ENCODE measurements at regions not wholly inside any gene's neighbourhood (a gene's known extent, or its start where the extent isn't known, plus 50 kb on each side); places are given as distances from the start of the nearest gene placed in this dataset.

- H3K4me2 ChIP-seq (ENCODE audit: low read length): no peak overlapping the region
- H3K79me2 ChIP-seq (ENCODE audit: insufficient read depth, low read length): no peaks in the 10 kb centered on the region
Measured at GRCh38 chr12:3958534-3958933, 85.3 kb upstream of the PARP11 start.

More at GRCh38 chr12:3958534-3958933, 85.3 kb upstream of the PARP11 start:
- DNase-seq (ENCODE audit: low read depth, low spot score): no peak
- Histone ChIP-seq H3K9ac (ENCODE audit: low read length) (no peak overlapping the region), H3K27ac (ENCODE audit: low read depth, low read length) (no peak overlapping the region), H3K27me3 (ENCODE audit: insufficient read depth, low read length) (peaks cover 34% of the 10 kb centered on the region), H3K36me3 (ENCODE audit: control insufficient read depth in 1 of 2, insufficient read depth in 2 of 2, low read length in 2 of 2) (no peaks in the 10 kb centered on the region), H3K9me3 (ENCODE audit: control insufficient read depth in 1 of 2, insufficient read depth in 1 of 2, low read depth in 1 of 2, low read length in 2 of 2) (no peaks in the 10 kb centered on the region), H2AFZ (ENCODE audit: low read depth, low read length, poor library complexity, severe bottlenecking) (no peak overlapping the region), H3K9me2 (ENCODE audit: insufficient read depth) (no peaks in the 10 kb centered on the region), H3K4me3 (replicated peaks in 1 of 2; ENCODE audit: low read depth in 1 of 2, low read length in 2 of 2) (no peak overlapping the region), H3K4me1 (ENCODE audit: control insufficient read depth in 1 of 2, insufficient read depth in 2 of 2, low read length in 2 of 2) (no peaks in the 10 kb centered on the region), H4K20me1 (ENCODE audit: insufficient read depth) (no peaks in the 10 kb centered on the region)
- ChIA-PET CTCF (no interaction called here), POLR2A (no interaction called here), RAD21 (ENCODE audit: low non-redundant PET in 1 of 2, low total read pairs in 2 of 2, uncharacterized antibody in 2 of 2, unreplicated experiment in 2 of 2) (no interaction called here)
- BruUV-seq (replicated peaks): no TSS peak
- no peak for TF ChIP-seq ATF3 (IDR thresholded peaks at IDR 0.05)
- TF ChIP-seq CEBPB (IDR thresholded peaks at IDR 0.05; ENCODE audit: low read depth): no peak
- TF ChIP-seq EGR1 (IDR thresholded peaks at IDR 0.05; ENCODE audit: low read depth): no peak
- no peak for TF ChIP-seq CTCF (IDR thresholded peaks at IDR 0.05 in 2 of 3, conservative IDR thresholded peaks at IDR 0.05 in 1 of 3; ENCODE audit: borderline replicate concordance in 1 of 3, insufficient read depth in 1 of 3, low read depth in 2 of 3, low read length in 2 of 3)
- TF ChIP-seq REST (IDR thresholded peaks at IDR 0.05; ENCODE audit: low read depth): no peak
- no peak for TF ChIP-seq FOSL1 (IDR thresholded peaks at IDR 0.05; ENCODE audit: low read depth)
- no peak for TF ChIP-seq CBX3 (IDR thresholded peaks at IDR 0.05; ENCODE audit: low read depth)
- TF ChIP-seq POLR2A (IDR thresholded peaks at IDR 0.05; ENCODE audit: borderline replicate concordance, extremely low read depth, insufficient read depth, insufficient read length): no peak
- TF ChIP-seq ELF1 (IDR thresholded peaks at IDR 0.05; ENCODE audit: borderline replicate concordance, low read depth): no peak
- TF ChIP-seq RAD21 (IDR thresholded peaks at IDR 0.05; ENCODE audit: low read depth): no peak
- no peak for TF ChIP-seq SIN3A (IDR thresholded peaks at IDR 0.05; ENCODE audit: low read depth)
- no peak for TF ChIP-seq EZH2phosphoT487 (IDR thresholded peaks at IDR 0.05; ENCODE audit: borderline replicate concordance)
- TF ChIP-seq EZH2 (IDR thresholded peaks at IDR 0.05): no peak
- TF ChIP-seq ZNF274 (IDR thresholded peaks at IDR 0.05; ENCODE audit: low read depth, low read length): no peak
- no peak for TF ChIP-seq SRF (IDR thresholded peaks at IDR 0.05; ENCODE audit: low read depth)
- no peak for TF ChIP-seq POLR2AphosphoS5 (IDR thresholded peaks at IDR 0.05; ENCODE audit: low read depth, low read length)
- no peak for TF ChIP-seq ZFX (IDR thresholded peaks at IDR 0.05)
- TF ChIP-seq YY1 (IDR thresholded peaks at IDR 0.05; ENCODE audit: extremely low read depth, insufficient replicate concordance, low read depth, low read length): no peak
- TF ChIP-seq JUND (IDR thresholded peaks at IDR 0.05): no peak
- ATAC-seq: no peak
- intact Hi-C loops (cut with micrococcal nuclease): no loop called here

Measured in HCT116 (cell line).